ENCODE measurements at regions not wholly inside any gene's neighbourhood (a gene's known extent, or its start where the extent isn't known, plus 50 kb on each side); places are given as distances from the start of the nearest gene placed in this dataset.
"Not testable (repeated sequence)": the region's sequence is repeated elsewhere in the genome, so short reads cannot be mapped to it uniquely, and the experiment has no call there.

DNA sequence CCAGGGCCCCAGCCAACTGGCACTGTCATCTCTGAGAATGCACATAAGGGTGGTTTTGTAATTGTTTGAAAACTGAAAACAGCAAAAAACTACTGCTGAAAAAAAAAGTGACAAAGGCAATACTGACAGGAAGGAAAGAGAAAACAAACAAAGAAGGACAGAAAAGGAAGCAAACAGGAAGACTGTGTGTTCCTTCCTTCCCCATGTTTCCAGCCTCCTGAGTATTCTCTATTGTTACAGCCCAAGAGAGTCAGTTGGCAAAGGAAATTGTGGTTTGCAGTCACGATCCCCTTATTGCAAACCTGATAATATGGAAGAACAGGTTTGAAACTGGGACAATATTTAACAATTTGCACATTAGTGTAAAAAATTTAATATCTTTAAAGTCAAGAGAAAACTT is 1177.6 kb downstream of the PLA2G4A start:
- ChIA-PET CTCF (no interaction called here), POLR2A (no interaction called here)
- no peak overlapping the region for H3K27ac Mint-ChIP-seq
- H3K4me1 Mint-ChIP-seq, result no peaks in the 10 kb centered on the region
- H3K9me3 Mint-ChIP-seq, result peaks cover 5 to 27% (median 9%) of the 10 kb centered on the region in 5 donors
- Histone ChIP-seq H3K36me3 (ENCODE audit: insufficient read depth, low read length) (no peaks in the 10 kb centered on the region), H3K27me3 (ENCODE audit: insufficient read depth, low read length, poor library complexity, severe bottlenecking) (no peaks in the 10 kb centered on the region), H3K27ac (ENCODE audit: low read depth, low read length) (no peak overlapping the region), H3K4me1 (ENCODE audit: insufficient read depth, low read length) (no peaks in the 10 kb centered on the region), H3K9me3 (ENCODE audit: low read length) (no peaks in the 10 kb centered on the region), H3K4me3 (ENCODE audit: low read length) (no peak overlapping the region)
- no peak for DNase-seq
- peaks cover 0 to 2% of the 10 kb centered on the region in 2 donors for H3K27me3 Mint-ChIP-seq
- H3K36me3 Mint-ChIP-seq, result no peaks in the 10 kb centered on the region
- no peak overlapping the region for H3K4me3 Mint-ChIP-seq

DNA sequence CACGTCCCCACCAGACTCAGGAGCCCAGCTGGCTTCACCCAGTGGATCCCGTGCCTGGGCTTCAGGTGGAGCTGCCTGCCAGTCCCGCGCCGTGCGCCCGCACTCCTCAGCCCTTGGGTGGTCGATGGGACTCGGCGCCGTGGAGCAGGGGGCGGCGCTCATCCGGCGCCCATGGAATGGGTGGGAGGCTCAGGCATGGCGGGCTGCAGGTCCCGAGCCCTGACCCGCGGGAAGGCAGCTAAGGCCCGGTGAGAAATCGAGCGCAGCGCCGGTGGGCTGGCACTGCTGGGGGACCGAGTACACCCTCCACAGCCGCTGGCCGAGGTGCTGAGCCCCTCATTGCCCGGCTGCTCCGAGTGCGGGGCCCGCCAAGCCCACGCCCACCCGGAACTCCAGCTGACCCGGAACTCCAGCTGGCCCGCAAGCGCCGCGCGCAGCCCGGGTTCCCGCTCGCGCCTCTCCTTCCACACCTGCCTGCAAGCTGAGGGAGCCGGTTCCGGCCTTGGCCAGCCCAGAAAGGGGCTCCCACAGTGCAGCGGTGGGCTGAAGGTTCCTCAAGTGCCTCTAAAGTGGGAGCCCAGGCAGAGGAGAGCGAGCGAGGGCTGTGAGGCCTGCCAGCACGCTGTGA is 1184.6 kb downstream of the PLA2G4A start:
- H3K4me3 ChIP-seq (ENCODE audit: low read length); H3K27me3 ChIP-seq (ENCODE audit: insufficient read depth, low read length, poor library complexity, severe bottlenecking); POLR2A ChIA-PET; H3K4me1 Mint-ChIP-seq; H3K9me3 ChIP-seq (ENCODE audit: low read length); DNase-seq; CTCF ChIA-PET; H3K27ac Mint-ChIP-seq; H3K4me1 ChIP-seq (ENCODE audit: insufficient read depth, low read length); H3K27ac ChIP-seq (ENCODE audit: low read depth, low read length); H3K4me3 Mint-ChIP-seq; H3K27me3 Mint-ChIP-seq; H3K36me3 Mint-ChIP-seq; H3K36me3 ChIP-seq (ENCODE audit: insufficient read depth, low read length): not testable (repeated sequence)
- H3K9me3 Mint-ChIP-seq, result peaks cover 2 to 22% (median 11%) of the 10 kb centered on the region in 5 donors

DNA sequence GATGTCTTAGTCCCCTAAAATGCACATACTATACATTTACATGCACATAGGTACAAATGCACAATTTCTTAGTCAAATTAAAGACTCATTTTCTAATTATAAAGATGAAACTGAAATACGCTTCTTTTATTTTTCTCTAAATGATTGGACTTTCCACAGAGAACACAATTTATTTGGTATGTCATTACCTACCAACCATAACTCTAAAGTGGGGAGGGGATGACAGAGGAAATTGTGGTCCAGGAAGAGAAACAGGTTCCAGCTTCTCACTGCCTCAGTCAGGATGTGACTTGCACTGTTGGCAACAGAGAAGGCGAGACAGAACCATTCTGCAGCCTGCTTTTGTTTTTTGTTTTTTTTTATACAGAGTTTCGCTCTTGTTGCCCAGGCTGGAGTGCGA is 1189.2 kb downstream of the PLA2G4A start:
- no peak for DNase-seq
- Histone ChIP-seq H3K27me3 (ENCODE audit: insufficient read depth, low read length, poor library complexity, severe bottlenecking) (no peaks in the 10 kb centered on the region), H3K27ac (ENCODE audit: low read depth, low read length) (no peak overlapping the region), H3K36me3 (ENCODE audit: insufficient read depth, low read length) (no peaks in the 10 kb centered on the region), H3K9me3 (ENCODE audit: low read length) (no peaks in the 10 kb centered on the region), H3K4me3 (ENCODE audit: low read length) (no peak overlapping the region), H3K4me1 (ENCODE audit: insufficient read depth, low read length) (no peaks in the 10 kb centered on the region)
- peaks cover 6 to 26% (median 14%) of the 10 kb centered on the region in 5 donors for H3K9me3 Mint-ChIP-seq
- POLR2A ChIA-PET, result no interaction called here
- no peaks in the 10 kb centered on the region for H3K36me3 Mint-ChIP-seq
- CTCF ChIA-PET, result no interaction called here
- no peaks in the 10 kb centered on the region for H3K27me3 Mint-ChIP-seq
- H3K4me3 Mint-ChIP-seq, result no peak overlapping the region
- H3K4me1 Mint-ChIP-seq, result no peaks in the 10 kb centered on the region
- no peak overlapping the region for H3K27ac Mint-ChIP-seq

DNA sequence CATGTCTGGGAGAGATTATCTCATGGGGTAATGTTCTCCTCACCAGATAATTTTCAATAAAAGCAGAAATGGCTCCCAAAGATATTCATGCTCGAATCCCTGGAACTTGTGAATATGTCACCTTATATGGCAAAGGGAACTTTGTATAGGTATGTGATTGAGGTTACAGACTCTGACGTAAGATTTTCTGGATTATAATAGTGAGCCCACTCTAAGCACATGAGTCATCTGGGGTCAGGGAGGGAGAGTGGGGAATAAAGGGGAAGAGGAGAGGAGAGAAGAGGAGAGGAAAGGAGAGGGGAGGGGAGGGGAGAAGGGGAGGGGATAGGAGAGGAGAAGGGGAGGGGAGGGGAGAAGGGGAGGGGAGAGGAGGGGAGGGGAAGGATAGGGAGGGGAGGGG is 1193.9 kb downstream of the PLA2G4A start:
- no peak overlapping the region for H3K27ac Mint-ChIP-seq
- peaks cover 11 to 33% (median 18%) of the 10 kb centered on the region in 5 donors for H3K9me3 Mint-ChIP-seq
- H3K4me3 ChIP-seq (ENCODE audit: low read length), result no peak overlapping the region
- H3K36me3 ChIP-seq (ENCODE audit: insufficient read depth, low read length), result no peaks in the 10 kb centered on the region
- H3K4me1 Mint-ChIP-seq, result no peaks in the 10 kb centered on the region
- no peaks in the 10 kb centered on the region for H3K27me3 ChIP-seq (ENCODE audit: insufficient read depth, low read length, poor library complexity, severe bottlenecking)
- H3K36me3 Mint-ChIP-seq, result no peaks in the 10 kb centered on the region
- H3K27ac ChIP-seq (ENCODE audit: low read depth, low read length), result no peak overlapping the region
- CTCF ChIA-PET, result no interaction called here
- no peaks in the 10 kb centered on the region for H3K27me3 Mint-ChIP-seq
- H3K9me3 ChIP-seq (ENCODE audit: low read length), result no peaks in the 10 kb centered on the region
- no peak for DNase-seq
- H3K4me3 Mint-ChIP-seq, result no peak overlapping the region
- POLR2A ChIA-PET, result no interaction called here
- no peaks in the 10 kb centered on the region for H3K4me1 ChIP-seq (ENCODE audit: insufficient read depth, low read length)

DNA sequence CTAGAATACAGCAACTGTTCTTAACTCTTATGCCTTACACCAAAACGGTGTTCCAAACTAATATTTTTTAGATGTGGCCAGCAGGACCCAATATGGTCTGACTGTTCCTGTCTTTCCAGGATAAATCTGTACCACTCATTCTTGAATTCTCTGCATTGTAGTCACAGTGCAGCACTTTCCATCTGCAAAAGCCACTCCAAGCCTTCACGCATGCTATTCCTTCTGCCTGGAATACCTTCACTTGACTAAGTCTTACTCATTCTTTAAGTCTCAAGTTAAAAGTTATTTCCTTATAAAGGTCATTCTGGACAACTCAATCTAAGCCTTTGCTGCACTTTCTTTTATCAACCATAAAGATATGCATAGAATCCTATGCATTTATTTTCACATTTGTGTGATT is 1194.5 kb downstream of the PLA2G4A start:
- no peaks in the 10 kb centered on the region for H3K36me3 ChIP-seq (ENCODE audit: insufficient read depth, low read length)
- H3K4me3 ChIP-seq (ENCODE audit: low read length), result no peak overlapping the region
- POLR2A ChIA-PET, result no interaction called here
- H3K4me1 ChIP-seq (ENCODE audit: insufficient read depth, low read length), result no peaks in the 10 kb centered on the region
- H3K9me3 ChIP-seq (ENCODE audit: low read length), result no peaks in the 10 kb centered on the region
- no peak for DNase-seq
- H3K27ac ChIP-seq (ENCODE audit: low read depth, low read length), result no peak overlapping the region
- Mint-ChIP-seq H3K4me3 (no peak overlapping the region), H3K27ac (no peak overlapping the region), H3K9me3 (peaks cover 11 to 32% (median 18%) of the 10 kb centered on the region in 5 donors), H3K36me3 (no peaks in the 10 kb centered on the region), H3K4me1 (no peaks in the 10 kb centered on the region), H3K27me3 (no peaks in the 10 kb centered on the region)
- CTCF ChIA-PET, result no interaction called here
- H3K27me3 ChIP-seq (ENCODE audit: insufficient read depth, low read length, poor library complexity, severe bottlenecking), result no peaks in the 10 kb centered on the region

DNA sequence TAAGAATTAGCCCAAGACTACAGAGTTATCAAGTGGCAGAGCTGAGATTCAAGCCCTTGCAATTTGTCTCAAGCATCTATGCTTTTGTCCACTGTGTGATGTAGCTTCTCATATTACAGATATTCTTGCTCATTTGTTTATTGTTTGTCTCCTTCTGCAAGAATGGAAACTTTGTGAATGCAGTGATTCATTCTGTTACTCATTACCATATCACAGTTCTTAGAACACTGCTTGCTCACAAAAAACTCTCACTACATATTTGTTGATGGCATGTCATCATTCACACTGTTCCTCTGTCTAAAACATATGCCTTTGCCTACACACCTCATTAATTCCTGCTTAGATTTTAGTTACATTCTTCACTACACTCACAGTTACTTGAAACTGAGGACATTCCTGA is 1198.9 kb downstream of the PLA2G4A start:
- H3K36me3 Mint-ChIP-seq, result no peaks in the 10 kb centered on the region
- Histone ChIP-seq H3K4me1 (ENCODE audit: insufficient read depth, low read length) (no peaks in the 10 kb centered on the region), H3K27ac (ENCODE audit: low read depth, low read length) (no peak overlapping the region), H3K9me3 (ENCODE audit: low read length) (no peaks in the 10 kb centered on the region), H3K4me3 (ENCODE audit: low read length) (no peak overlapping the region), H3K27me3 (ENCODE audit: insufficient read depth, low read length, poor library complexity, severe bottlenecking) (no peaks in the 10 kb centered on the region), H3K36me3 (ENCODE audit: insufficient read depth, low read length) (no peaks in the 10 kb centered on the region)
- ChIA-PET CTCF (no interaction called here), POLR2A (no interaction called here)
- no peaks in the 10 kb centered on the region for H3K27me3 Mint-ChIP-seq
- peaks cover 4 to 22% (median 12%) of the 10 kb centered on the region in 5 donors for H3K9me3 Mint-ChIP-seq
- DNase-seq, result no peak
- H3K27ac Mint-ChIP-seq, result no peak overlapping the region
- no peaks in the 10 kb centered on the region for H3K4me1 Mint-ChIP-seq
- H3K4me3 Mint-ChIP-seq, result no peak overlapping the region

DNA sequence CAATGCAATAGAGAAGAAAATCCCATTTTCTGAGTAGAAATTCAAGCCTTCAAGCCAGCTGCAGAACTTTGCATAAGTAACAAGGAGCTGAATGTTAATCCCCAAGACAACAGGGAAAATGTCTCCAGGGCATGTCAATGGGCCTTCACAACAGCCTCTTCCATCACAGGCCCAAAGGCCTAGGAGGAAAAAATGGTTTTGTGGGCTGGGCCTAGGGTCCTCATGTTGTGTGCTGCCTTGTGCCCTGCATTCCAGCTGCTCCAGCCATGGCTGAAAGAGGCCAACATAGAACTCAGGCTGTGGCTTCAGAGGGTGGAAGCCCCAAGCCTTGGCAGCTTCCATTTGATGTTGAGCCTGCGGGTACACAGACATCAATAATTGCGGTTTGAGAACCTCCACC is 1208.8 kb downstream of the PLA2G4A start:
- H3K27ac ChIP-seq (ENCODE audit: low read depth, low read length); DNase-seq; H3K27me3 ChIP-seq (ENCODE audit: insufficient read depth, low read length, poor library complexity, severe bottlenecking); POLR2A ChIA-PET; H3K4me3 ChIP-seq (ENCODE audit: low read length); H3K36me3 ChIP-seq (ENCODE audit: insufficient read depth, low read length); CTCF ChIA-PET; H3K27me3 Mint-ChIP-seq; H3K36me3 Mint-ChIP-seq; H3K4me1 ChIP-seq (ENCODE audit: insufficient read depth, low read length); H3K4me1 Mint-ChIP-seq; H3K9me3 ChIP-seq (ENCODE audit: low read length); H3K27ac Mint-ChIP-seq; H3K4me3 Mint-ChIP-seq: not testable (repeated sequence)
- H3K9me3 Mint-ChIP-seq, result peaks cover 0 to 19% (median 11%) of the 10 kb centered on the region in 5 donors

DNA sequence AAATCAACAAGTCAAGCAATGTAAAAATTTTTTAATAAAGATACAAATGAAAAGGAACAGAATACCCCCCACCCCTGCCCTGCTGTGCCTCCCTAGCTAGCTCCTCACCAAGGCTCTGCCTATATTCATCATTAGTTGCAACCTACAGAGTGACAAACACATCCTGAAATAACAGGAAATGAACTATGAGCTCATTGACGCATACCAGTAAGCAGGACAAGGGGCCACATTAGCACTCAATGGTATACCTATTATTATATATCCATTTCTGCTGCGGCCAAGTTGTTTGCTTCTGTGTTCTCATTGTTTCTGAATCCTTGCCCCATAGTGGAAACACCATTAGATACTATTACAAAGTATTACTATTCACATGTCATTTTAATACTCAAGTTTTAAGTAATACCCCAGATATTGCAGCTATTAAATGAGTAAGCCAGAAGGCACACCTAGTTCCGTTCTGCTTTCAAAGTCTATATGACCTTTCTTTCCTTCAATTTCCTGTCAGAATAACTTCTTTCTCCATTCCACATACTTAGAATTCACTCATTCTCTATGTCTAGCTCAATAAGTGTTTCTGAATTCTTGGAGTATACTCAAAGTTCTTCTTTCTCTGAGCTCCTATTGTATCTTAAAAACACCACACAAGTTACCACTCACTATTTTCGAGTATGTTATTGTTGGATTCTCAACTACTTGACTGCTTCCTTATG is 1214.9 kb downstream of the PLA2G4A start:
- peaks cover 0 to 18% (median 8%) of the 10 kb centered on the region in 5 donors for H3K9me3 Mint-ChIP-seq

More for the DNA sequence above, 1214.9 kb downstream of the PLA2G4A start:
- Histone ChIP-seq H3K4me1 (ENCODE audit: insufficient read depth, low read length) (no peaks in the 10 kb centered on the region), H3K36me3 (ENCODE audit: insufficient read depth, low read length) (no peaks in the 10 kb centered on the region), H3K9me3 (ENCODE audit: low read length) (no peaks in the 10 kb centered on the region), H3K27ac (ENCODE audit: low read depth, low read length) (no peak overlapping the region), H3K4me3 (ENCODE audit: low read length) (no peak overlapping the region), H3K27me3 (ENCODE audit: insufficient read depth, low read length, poor library complexity, severe bottlenecking) (no peaks in the 10 kb centered on the region)
- Mint-ChIP-seq H3K27ac (no peak overlapping the region), H3K36me3 (no peaks in the 10 kb centered on the region), H3K4me3 (no peak overlapping the region), H3K4me1 (no peaks in the 10 kb centered on the region), H3K27me3 (peaks cover 0 to 2% of the 10 kb centered on the region in 2 donors)
- ChIA-PET POLR2A (no interaction called here), CTCF (no interaction called here)
- no peak for DNase-seq
